ENCODE measurements at regions not wholly inside any gene's neighbourhood (a gene's known extent, or its start where the extent isn't known, plus 50 kb on each side); places are given as distances from the start of the nearest gene placed in this dataset.

DNA sequence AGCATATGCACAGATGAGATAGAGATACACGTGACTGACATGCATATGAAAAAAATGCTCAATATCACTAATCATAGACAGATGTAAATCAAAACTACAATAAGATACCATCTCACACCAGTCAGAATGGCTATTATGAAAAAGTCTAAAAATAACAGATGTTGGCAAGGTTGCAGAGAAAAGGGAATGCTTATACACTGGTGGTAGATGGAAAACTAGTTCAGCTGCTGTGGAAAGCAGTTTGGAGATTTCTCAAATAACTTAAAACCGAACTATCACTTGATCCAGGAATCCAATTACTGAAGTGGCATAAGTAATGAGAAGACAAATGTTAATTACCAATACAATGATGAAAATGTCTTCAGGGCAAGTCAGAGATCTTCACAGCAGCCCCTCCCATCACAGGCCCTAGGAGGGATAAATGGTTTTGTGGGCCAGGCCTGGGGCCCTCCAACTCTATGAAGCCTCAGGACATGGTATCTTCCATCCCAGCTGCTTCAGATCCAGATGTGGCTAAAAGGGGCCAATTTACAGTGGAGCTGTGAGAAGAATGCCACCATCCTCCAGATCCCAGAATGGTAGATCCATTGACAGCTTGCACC lies 71.4 kb upstream of the PLSCR4 start:
- no peaks in the 10 kb centered on the region for H3K36me3 ChIP-seq (ENCODE audit: control insufficient read depth, insufficient read depth, low read length)
- TF ChIP-seq POLR2AphosphoS5 (IDR thresholded peaks at IDR 0.05; ENCODE audit: low read depth, low read length): no peak
- no peak for TF ChIP-seq SIN3A (IDR thresholded peaks at IDR 0.05; ENCODE audit: borderline replicate concordance, insufficient read depth, low read depth, low read length)
- no peak for TF ChIP-seq TCF7L2 (IDR thresholded peaks at IDR 0.05; ENCODE audit: low read depth, low read length)
- TF ChIP-seq, protein P1, sequence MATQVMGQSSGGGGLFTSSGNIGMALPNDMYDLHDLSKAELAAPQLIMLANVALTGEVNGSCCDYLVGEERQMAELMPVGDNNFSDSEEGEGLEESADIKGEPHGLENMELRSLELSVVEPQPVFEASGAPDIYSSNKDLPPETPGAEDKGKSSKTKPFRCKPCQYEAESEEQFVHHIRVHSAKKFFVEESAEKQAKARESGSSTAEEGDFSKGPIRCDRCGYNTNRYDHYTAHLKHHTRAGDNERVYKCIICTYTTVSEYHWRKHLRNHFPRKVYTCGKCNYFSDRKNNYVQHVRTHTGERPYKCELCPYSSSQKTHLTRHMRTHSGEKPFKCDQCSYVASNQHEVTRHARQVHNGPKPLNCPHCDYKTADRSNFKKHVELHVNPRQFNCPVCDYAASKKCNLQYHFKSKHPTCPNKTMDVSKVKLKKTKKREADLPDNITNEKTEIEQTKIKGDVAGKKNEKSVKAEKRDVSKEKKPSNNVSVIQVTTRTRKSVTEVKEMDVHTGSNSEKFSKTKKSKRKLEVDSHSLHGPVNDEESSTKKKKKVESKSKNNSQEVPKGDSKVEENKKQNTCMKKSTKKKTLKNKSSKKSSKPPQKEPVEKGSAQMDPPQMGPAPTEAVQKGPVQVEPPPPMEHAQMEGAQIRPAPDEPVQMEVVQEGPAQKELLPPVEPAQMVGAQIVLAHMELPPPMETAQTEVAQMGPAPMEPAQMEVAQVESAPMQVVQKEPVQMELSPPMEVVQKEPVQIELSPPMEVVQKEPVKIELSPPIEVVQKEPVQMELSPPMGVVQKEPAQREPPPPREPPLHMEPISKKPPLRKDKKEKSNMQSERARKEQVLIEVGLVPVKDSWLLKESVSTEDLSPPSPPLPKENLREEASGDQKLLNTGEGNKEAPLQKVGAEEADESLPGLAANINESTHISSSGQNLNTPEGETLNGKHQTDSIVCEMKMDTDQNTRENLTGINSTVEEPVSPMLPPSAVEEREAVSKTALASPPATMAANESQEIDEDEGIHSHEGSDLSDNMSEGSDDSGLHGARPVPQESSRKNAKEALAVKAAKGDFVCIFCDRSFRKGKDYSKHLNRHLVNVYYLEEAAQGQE (IDR thresholded peaks at IDR 0.05; ENCODE audit: insufficient read depth in 1 of 2, low read depth in 2 of 2, low read length in 1 of 2): no peak
- TF ChIP-seq, protein P2, sequence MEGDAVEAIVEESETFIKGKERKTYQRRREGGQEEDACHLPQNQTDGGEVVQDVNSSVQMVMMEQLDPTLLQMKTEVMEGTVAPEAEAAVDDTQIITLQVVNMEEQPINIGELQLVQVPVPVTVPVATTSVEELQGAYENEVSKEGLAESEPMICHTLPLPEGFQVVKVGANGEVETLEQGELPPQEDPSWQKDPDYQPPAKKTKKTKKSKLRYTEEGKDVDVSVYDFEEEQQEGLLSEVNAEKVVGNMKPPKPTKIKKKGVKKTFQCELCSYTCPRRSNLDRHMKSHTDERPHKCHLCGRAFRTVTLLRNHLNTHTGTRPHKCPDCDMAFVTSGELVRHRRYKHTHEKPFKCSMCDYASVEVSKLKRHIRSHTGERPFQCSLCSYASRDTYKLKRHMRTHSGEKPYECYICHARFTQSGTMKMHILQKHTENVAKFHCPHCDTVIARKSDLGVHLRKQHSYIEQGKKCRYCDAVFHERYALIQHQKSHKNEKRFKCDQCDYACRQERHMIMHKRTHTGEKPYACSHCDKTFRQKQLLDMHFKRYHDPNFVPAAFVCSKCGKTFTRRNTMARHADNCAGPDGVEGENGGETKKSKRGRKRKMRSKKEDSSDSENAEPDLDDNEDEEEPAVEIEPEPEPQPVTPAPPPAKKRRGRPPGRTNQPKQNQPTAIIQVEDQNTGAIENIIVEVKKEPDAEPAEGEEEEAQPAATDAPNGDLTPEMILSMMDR (IDR thresholded peaks at IDR 0.05): no peak
- no peak overlapping the region for H3K4me3 ChIP-seq (ENCODE audit: low read depth in 2 of 2, low read length in 2 of 2)
- ChIA-PET CTCF (no interaction called here), POLR2A (no interaction called here)
- BruUV-seq (replicated peaks): no TSS peak
- no peaks in the 10 kb centered on the region for H3K27me3 ChIP-seq (ENCODE audit: control insufficient read depth, insufficient read depth, low read length)
- in situ Hi-C loops (cut with HindIII; ENCODE audit: low pct_unique_long_range_greater_than_20kb, low sequenced_read_pairs) (no loop called here), intact Hi-C loops (cut with micrococcal nuclease; ENCODE audit: unreplicated experiment) (no loop called here)
- H3K9me3 ChIP-seq (ENCODE audit: control insufficient read depth, insufficient read depth, low read depth, low read length): no peaks in the 10 kb centered on the region
- DNase-seq (ENCODE audit: low read depth, low spot score) (no peak), ATAC-seq (no peak)
- H3K4me1 ChIP-seq (ENCODE audit: control insufficient read depth, insufficient read depth, low read length): no peaks in the 10 kb centered on the region
- H3K27ac ChIP-seq (ENCODE audit: low read length): no peak overlapping the region

DNA sequence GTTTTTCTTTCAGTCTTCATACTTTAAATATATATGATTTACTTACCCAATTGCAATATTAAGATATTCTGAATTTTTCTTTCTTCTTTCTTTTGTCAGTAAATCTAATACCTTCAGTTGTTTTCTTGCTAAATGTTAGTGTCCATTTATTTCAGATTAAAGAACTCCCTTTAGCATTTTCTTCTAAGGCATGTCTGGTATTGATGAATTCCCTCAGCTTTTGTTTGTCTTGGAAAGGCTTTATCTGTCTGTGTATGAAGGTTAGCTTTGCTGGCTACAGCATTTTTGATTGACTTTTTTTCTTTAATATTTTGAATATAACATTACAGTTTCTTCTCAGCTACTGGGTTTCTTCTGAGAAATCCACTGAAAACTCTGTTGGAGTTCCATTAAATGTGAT lies 64.0 kb upstream of the PLSCR4 start:
- ChIA-PET CTCF (no interaction called here), POLR2A (no interaction called here)
- no peak overlapping the region for H3K4me3 ChIP-seq (ENCODE audit: low read depth in 2 of 2, low read length in 2 of 2)
- ATAC-seq (no peak), DNase-seq (ENCODE audit: low read depth, low spot score) (no peak)
- no peaks in the 10 kb centered on the region for H3K36me3 ChIP-seq (ENCODE audit: control insufficient read depth, insufficient read depth, low read length)
- no peaks in the 10 kb centered on the region for H3K27me3 ChIP-seq (ENCODE audit: control insufficient read depth, insufficient read depth, low read length)
- no peaks in the 10 kb centered on the region for H3K4me1 ChIP-seq (ENCODE audit: control insufficient read depth, insufficient read depth, low read length)
- intact Hi-C loops (cut with micrococcal nuclease; ENCODE audit: unreplicated experiment): no loop called here
- no TSS peak for BruUV-seq (replicated peaks)
- TF ChIP-seq, protein P2 (IDR thresholded peaks at IDR 0.05): no peak
- TF ChIP-seq SIN3A (IDR thresholded peaks at IDR 0.05; ENCODE audit: borderline replicate concordance, insufficient read depth, low read depth, low read length) (no peak), TCF7L2 (IDR thresholded peaks at IDR 0.05; ENCODE audit: low read depth, low read length) (no peak), POLR2AphosphoS5 (IDR thresholded peaks at IDR 0.05; ENCODE audit: low read depth, low read length) (no peak)
- TF ChIP-seq, protein P1 (IDR thresholded peaks at IDR 0.05; ENCODE audit: insufficient read depth in 1 of 2, low read depth in 2 of 2, low read length in 1 of 2): no peak
- no peaks in the 10 kb centered on the region for H3K9me3 ChIP-seq (ENCODE audit: control insufficient read depth, insufficient read depth, low read depth, low read length)
- no peak overlapping the region for H3K27ac ChIP-seq (ENCODE audit: low read length)
- in situ Hi-C loops (cut with HindIII; ENCODE audit: low pct_unique_long_range_greater_than_20kb, low sequenced_read_pairs): no loop called here

Data from Panc1 (cell line).